HL-60 (cell line): ENCODE measurements at regions not wholly inside any gene's neighbourhood (a gene's known extent, or its start where the extent isn't known, plus 50 kb on each side); places are given as distances from the start of the nearest gene placed in this dataset.

Experiments
- CTCF ChIP-seq: IDR thresholded peaks from one replicate; pipeline ENCODE4 v1.5.1; 2011; ENCODE audit warnings: low read length, control low read depth, inconsistent platforms; ENCODE audit not compliant: insufficient read depth
- REST ChIP-seq: IDR thresholded peaks from 2 replicates; pipeline ENCODE4 v1.6.1; 2012; ENCODE audit warnings: low read depth; ENCODE audit not compliant: insufficient replicate concordance

GRCh38 chr9:74066605-74067004 is 430.5 kb upstream of the RORB start:
- TF ChIP-seq CTCF (no peak), REST (no peak)
